RPMI8226 (cell line): ENCODE measurements at regions not wholly inside any gene's neighbourhood (a gene's known extent, or its start where the extent isn't known, plus 50 kb on each side); places are given as distances from the start of the nearest gene placed in this dataset.
A peak's percentile ranks its signal among the peaks of the same experiment; 100 is the strongest.

Source experiments
- DNase-seq: peaks from one replicate; pipeline ENCODE4 v3.0.0-alpha.2; 2015

- no peak for DNase-seq
Observed at GRCh38 chr2:6071519-6071918, 379.3 kb downstream of the SOX11 start.

DNA sequence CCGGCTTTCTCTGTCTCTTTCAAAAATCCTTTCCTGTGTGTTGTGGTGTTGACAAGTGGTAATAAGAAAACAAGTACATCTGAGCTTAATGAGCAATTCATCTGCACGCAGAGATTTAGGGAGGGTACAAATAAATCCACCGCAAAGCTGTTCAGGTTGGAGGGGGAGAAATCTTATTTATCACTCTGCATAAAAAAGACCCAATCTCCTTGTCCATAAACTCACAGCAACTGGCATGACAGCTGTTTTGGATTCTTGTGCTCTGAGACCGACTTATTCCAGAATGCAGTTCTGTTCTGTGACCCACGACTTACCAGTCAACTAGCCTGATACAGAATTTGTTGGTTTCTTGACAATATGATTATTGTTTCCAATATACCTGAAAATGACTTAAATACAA lies 380.1 kb downstream of the SOX11 start:
- DNase-seq = no peak

- no peak for DNase-seq
Observed at GRCh38 chr2:6072768-6073167, 380.6 kb downstream of the SOX11 start.

DNA sequence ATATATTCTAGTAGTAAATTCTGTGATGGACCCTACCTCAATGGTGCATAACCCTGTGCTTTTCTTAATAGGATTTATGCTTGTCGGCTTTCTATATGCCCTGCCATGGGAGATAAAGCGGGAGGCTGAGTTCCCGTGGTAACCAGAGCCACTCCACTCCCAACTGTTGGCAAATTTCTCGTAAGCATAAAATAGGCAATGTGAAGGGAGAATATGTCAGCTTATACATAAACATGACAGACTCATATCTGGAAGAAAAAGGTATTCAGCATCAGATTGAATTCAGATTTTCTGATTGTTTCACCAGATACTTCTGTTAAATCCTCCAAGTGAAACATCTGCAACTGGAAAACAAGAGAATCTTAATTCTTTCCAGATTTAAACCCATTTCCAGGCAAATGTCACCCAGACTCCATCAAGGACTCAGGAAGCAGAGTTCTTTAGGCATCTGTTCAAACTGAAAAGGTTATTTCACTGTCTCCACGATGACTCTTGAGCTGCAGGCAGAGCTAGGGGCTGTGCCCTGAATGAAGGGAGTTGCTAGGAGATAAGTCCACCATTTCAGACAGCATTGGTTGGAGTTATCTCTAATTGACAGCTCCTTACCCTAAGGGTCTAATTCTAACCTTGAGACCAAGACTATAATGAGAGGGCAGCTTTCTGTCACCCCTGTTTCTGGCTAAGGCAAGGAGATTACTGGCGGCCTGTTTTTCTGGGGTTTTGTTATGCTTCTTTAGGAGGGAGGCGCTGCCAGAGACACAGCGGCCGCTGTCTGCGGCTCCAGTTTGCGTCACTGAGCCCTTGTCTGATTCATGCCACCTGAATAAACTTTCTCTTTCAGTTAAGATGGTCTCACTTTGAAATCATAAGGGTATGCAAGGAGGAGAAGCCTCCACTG lies 381.3 kb downstream of the SOX11 start:
- DNase-seq = peak; percentile 46

- no peak for DNase-seq
Observed at GRCh38 chr2:6074089-6074643, 382.0 kb downstream of the SOX11 start.

GRCh38 chr2:6077585-6077984 lies 385.4 kb downstream of the SOX11 start:
- no peak for DNase-seq

DNA sequence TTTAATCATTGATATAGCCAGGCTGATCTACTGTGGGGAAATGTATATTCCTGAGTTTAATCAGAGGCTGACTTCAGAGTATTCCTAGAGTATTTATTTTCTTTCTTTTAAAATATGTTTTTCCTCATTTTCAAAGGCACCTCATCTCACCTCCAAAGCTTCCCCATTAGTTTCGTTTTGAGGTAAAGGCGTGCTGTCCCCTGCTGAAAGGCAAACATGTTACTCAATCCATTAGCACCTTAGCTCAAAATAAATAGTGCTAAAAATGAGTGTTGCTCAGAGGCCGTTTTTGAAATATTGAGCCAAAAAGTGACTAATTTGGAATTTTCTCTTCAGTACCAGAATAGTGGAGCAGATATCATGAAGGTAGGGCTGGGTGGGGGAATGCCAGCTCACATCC lies 386.2 kb downstream of the SOX11 start:
- DNase-seq = no peak

GRCh38 chr2:6079405-6079804 lies 387.2 kb downstream of the SOX11 start:
- no peak for DNase-seq

GRCh38 chr2:6080932-6081753 lies 389.0 kb downstream of the SOX11 start:
- DNase-seq = peak; percentile 20

- DNase-seq = no peak
Observed at GRCh38 chr2:6081955-6082624, 389.9 kb downstream of the SOX11 start.

DNA sequence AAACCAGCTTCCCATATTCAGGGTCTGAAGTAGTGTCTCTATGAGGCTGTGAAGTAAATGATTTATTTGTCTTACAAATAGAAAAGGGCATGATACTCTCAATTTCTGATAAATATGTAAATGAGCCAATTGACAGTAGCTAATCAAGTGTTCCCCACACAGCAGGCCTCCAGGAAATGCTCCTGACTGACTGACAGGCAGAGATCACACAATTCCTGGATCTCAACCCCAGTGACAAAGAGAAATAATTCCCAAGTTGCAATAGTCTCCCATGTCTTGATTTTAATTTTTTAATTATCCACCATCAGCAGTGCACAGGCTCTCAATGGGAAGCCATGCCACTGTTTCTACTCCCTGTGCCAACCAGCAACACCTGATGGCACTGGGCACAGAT lies 390.4 kb downstream of the SOX11 start:
- no peak for DNase-seq

GRCh38 chr2:6083136-6083535 lies 391.0 kb downstream of the SOX11 start:
- no peak for DNase-seq

DNA sequence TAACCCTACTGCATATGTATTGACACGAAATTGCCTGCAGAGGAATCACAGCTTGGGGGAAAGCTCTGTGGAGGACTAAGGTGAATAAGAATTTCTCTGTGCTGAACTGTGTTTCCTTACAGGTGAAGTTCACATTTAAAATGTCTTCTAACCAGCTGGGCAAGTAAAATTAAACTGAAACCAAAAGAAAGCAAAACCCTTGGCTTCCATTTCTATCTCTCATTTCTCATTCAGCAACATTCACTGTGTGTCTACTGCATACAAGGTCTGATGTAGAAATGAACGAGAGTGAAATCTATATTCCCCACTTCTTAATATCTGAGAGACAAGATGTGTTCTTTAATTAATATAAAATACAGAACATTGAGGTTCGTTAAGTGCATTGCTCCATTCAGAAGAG lies 397.3 kb downstream of the SOX11 start:
- DNase-seq = no peak

GRCh38 chr2:6103372-6103771 lies 411.2 kb downstream of the SOX11 start:
- no peak for DNase-seq

DNA sequence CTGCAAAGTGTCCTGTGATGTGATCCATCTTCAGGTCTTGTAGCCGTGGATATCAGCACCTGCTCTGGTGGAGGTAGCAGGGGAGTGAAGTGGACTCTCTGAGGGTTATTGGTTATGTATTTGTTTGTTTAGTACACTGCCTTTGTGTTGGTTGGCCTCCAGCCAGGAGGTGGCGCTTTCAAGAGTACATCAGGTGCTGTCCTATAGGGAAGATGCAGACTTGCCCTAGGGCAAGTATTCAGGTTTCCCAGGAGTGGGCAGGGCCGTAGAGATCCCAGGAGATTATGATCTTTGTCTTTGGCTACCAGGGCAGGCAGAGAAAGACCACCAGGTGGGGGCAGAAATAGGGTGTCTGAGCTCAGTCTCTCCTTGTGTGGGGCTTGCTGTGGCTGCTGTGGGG lies 411.8 kb downstream of the SOX11 start:
- DNase-seq = no peak

DNA sequence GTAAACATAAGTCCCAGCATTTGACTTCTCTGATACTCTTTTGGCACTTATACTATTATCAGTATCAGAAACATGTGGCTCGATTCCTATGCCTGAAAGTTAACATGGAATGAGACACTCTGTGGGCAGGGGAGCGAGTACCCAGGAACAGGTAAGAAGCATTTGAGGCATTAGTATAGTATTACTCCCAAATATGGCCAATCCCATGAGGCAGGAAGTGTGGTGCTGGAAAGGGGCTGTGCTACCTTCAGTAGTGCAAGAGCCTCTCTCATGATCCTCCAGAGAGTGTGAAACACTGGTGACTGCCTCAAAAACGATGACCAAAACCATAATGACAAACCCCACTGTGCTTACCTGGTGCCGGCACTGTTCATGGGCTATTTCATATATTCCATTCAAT lies 415.1 kb downstream of the SOX11 start:
- no peak for DNase-seq

GRCh38 chr2:6109831-6110230 lies 417.6 kb downstream of the SOX11 start:
- DNase-seq = no peak

GRCh38 chr2:6111781-6112261 lies 419.6 kb downstream of the SOX11 start:
- no peak for DNase-seq

DNA sequence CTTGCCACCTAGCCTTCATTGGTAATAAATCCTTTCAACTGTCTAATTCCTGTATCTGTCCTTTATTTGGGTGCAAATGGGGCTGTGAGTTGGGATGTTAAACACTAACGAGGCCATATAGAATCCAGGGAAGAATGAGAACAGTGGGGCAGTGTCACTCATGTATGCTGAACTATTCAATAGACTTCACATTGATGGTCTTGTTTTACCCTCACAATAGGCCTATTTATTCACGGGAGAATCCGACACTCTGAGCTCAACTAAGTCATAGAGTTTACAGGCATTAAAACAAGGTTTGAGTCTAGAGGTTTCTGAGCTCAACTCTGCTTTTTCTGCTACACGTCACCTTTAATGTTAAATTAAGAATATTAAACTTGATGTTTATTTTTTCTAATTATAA lies 421.6 kb downstream of the SOX11 start:
- DNase-seq = no peak

GRCh38 chr2:6127718-6128117 lies 435.5 kb downstream of the SOX11 start:
- DNase-seq = no peak

DNA sequence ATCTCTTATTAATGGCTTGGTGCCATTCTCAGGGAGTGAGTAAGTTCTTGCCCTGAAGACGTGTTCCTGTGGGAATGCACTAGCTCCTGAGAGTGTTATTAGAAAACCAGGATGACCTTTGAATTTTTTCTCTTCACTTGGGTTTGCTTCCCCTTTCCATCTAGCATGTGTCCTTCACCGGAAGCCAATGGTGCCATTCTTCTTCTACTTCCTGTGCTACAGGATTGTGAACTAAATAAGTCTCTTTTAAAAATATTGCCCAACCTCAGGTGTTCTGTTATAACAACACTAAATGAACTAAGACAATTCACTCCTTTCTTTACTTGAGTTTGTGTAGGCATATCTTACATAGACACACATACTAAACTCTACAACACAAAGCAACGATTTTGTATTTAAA lies 447.0 kb downstream of the SOX11 start:
- DNase-seq = no peak

DNA sequence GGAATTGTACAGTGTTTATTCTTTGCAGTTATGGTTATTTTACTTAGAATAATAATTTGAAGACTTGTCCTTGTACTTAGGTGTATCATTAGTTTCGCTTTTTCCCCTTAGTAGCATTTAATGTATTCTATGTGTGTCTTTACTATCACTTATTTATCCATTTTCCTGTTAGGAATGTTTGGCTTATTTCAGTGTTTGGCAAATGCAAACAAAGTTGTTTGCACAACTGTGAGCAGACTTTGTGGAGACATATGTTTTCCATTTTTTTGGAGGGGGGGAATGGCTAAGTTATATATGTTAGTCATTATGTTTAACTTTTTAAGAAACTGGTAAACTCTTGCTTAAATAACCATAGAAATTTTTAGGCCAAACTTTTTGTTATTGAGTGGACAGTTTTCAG lies 447.7 kb downstream of the SOX11 start:
- no peak for DNase-seq

- DNase-seq = no peak
Observed at GRCh38 chr2:6140509-6140908, 448.3 kb downstream of the SOX11 start.
